ENCODE measurements at regions not wholly inside any gene's neighbourhood (a gene's known extent, or its start where the extent isn't known, plus 50 kb on each side); places are given as distances from the start of the nearest gene placed in this dataset.
A peak's percentile ranks its signal among the peaks of the same experiment; 100 is the strongest.

- H3K4me3 ChIP-seq (ENCODE audit: low read depth, low read length): no peak overlapping the region
- no peak for TF ChIP-seq CTCF (IDR thresholded peaks at IDR 0.05; ENCODE audit: low read depth, low read length, missing control alignments)
- no peaks in the 10 kb centered on the region for H3K36me3 ChIP-seq (replicated peaks)
- in situ Hi-C loops (cut with HindIII; ENCODE audit: low pct_ligation_motif_present, low sequenced_read_pairs): no loop called here
- no peaks in the 10 kb centered on the region for H3K27me3 ChIP-seq (replicated peaks)
- no peak for DNase-seq
- no peak overlapping the region for H3K27ac ChIP-seq
Observed at GRCh38 chr3:194929578-194929960, 243.9 kb downstream of the FAM43A start.

GRCh38 chr3:194930377-194931204 lies 244.9 kb downstream of the FAM43A start:
- TF ChIP-seq CTCF (IDR thresholded peaks at IDR 0.05; ENCODE audit: low read depth, low read length, missing control alignments): no peak
- in situ Hi-C loops (cut with HindIII; ENCODE audit: low pct_ligation_motif_present, low sequenced_read_pairs): no loop called here
- H3K27ac ChIP-seq: no peak overlapping the region
- peak; percentile 58 for DNase-seq
- H3K27me3 ChIP-seq (replicated peaks): no peaks in the 10 kb centered on the region
- H3K36me3 ChIP-seq (replicated peaks): no peaks in the 10 kb centered on the region
- no peak overlapping the region for H3K4me3 ChIP-seq (ENCODE audit: low read depth, low read length)

GRCh38 chr3:194931347-194931746 lies 245.7 kb downstream of the FAM43A start:
- H3K27me3 ChIP-seq (replicated peaks): no peaks in the 10 kb centered on the region
- H3K36me3 ChIP-seq (replicated peaks): no peaks in the 10 kb centered on the region
- in situ Hi-C loops (cut with HindIII; ENCODE audit: low pct_ligation_motif_present, low sequenced_read_pairs): no loop called here
- no peak overlapping the region for H3K27ac ChIP-seq
- TF ChIP-seq CTCF (IDR thresholded peaks at IDR 0.05; ENCODE audit: low read depth, low read length, missing control alignments): no peak
- no peak overlapping the region for H3K4me3 ChIP-seq (ENCODE audit: low read depth, low read length)
- DNase-seq: no peak

- DNase-seq: no peak
- no peak for TF ChIP-seq CTCF (IDR thresholded peaks at IDR 0.05; ENCODE audit: low read depth, low read length, missing control alignments)
- in situ Hi-C loops (cut with HindIII; ENCODE audit: low pct_ligation_motif_present, low sequenced_read_pairs): no loop called here
- no peak overlapping the region for H3K4me3 ChIP-seq (ENCODE audit: low read depth, low read length)
- no peak overlapping the region for H3K27ac ChIP-seq
- H3K27me3 ChIP-seq (replicated peaks): no peaks in the 10 kb centered on the region
- no peaks in the 10 kb centered on the region for H3K36me3 ChIP-seq (replicated peaks)
Observed at GRCh38 chr3:194931865-194932264, 246.2 kb downstream of the FAM43A start.

- no peak overlapping the region for H3K4me3 ChIP-seq (ENCODE audit: low read depth, low read length)
- in situ Hi-C loops (cut with HindIII; ENCODE audit: low pct_ligation_motif_present, low sequenced_read_pairs): no loop called here
- no peaks in the 10 kb centered on the region for H3K27me3 ChIP-seq (replicated peaks)
- no peak for TF ChIP-seq CTCF (IDR thresholded peaks at IDR 0.05; ENCODE audit: low read depth, low read length, missing control alignments)
- H3K36me3 ChIP-seq (replicated peaks): no peaks in the 10 kb centered on the region
- DNase-seq: no peak
- H3K27ac ChIP-seq: no peak overlapping the region
Observed at GRCh38 chr3:194933465-194933864, 247.8 kb downstream of the FAM43A start.

GRCh38 chr3:194935061-194935460 lies 249.4 kb downstream of the FAM43A start:
- H3K27ac ChIP-seq: no peak overlapping the region
- H3K36me3 ChIP-seq (replicated peaks): no peaks in the 10 kb centered on the region
- no peak for TF ChIP-seq CTCF (IDR thresholded peaks at IDR 0.05; ENCODE audit: low read depth, low read length, missing control alignments)
- in situ Hi-C loops (cut with HindIII; ENCODE audit: low pct_ligation_motif_present, low sequenced_read_pairs): no loop called here
- no peak overlapping the region for H3K4me3 ChIP-seq (ENCODE audit: low read depth, low read length)
- no peak for DNase-seq
- H3K27me3 ChIP-seq (replicated peaks): no peaks in the 10 kb centered on the region
